Muscle layer of duodenum (tissue), 2 donors: ENCODE measurements at regions not wholly inside any gene's neighbourhood (a gene's known extent, or its start where the extent isn't known, plus 50 kb on each side); places are given as distances from the start of the nearest gene placed in this dataset.

Experiments
- H3K27ac ChIP-seq: one replicate; pipeline ENCODE4 v1.7.0; 2013; ENCODE audit warnings: mild to moderate bottlenecking, low read length
- H3K27me3 ChIP-seq: one replicate; pipeline ENCODE4 v1.7.0; 2013; ENCODE audit warnings: low read depth, mild to moderate bottlenecking, control low read depth, low read length
- H3K36me3 ChIP-seq, 2 donors: one replicate each; pipeline ENCODE4 v1.7.0; 2013; ENCODE audit warnings: low read length in 2 of 2, control low read depth in 1 of 2, mild to moderate bottlenecking in 1 of 2; ENCODE audit not compliant: insufficient read depth in 2 of 2, control insufficient read depth in 1 of 2
- H3K4me1 ChIP-seq, 2 donors: one replicate each; pipeline ENCODE4 v1.7.0; 2013; ENCODE audit warnings: low read length in 2 of 2, mild to moderate bottlenecking in 2 of 2, control low read depth in 1 of 2, moderate library complexity in 1 of 2; ENCODE audit not compliant: insufficient read depth in 2 of 2, control insufficient read depth in 1 of 2
- H3K4me3 ChIP-seq, 2 donors: one replicate each; pipeline ENCODE4 v1.7.0; 2013; ENCODE audit warnings: low read length in 2 of 2, low read depth in 1 of 2, mild to moderate bottlenecking in 1 of 2
- H3K9me3 ChIP-seq, 2 donors: one replicate each; pipeline ENCODE4 v1.7.0; 2013; ENCODE audit warnings: low read length in 2 of 2, control low read depth in 1 of 2, mild to moderate bottlenecking in 1 of 2; ENCODE audit not compliant: control insufficient read depth in 1 of 2
- donor health status: healthy.

DNA sequence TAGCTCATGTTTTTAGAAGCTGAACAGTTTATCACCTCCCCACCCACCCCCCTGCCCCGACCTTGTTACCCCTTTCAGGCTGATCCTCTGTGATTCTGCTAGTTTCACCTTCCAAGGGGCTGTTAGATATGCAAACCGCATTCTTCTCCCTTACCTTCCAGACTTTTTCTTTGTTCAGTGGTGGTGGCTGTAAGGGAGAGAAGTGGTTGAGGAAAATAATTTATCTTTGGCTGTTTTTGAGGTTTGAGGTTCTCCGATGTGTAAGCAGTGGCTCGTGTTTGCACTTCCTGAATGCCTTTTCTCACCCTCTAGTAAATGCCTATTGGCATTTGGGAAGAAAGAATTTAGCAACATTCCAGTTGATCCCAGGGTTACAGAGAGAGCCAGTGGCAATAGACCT is 69.4 kb upstream of the KCNG1 start:
- no peaks in the 10 kb centered on the region for H3K9me3 ChIP-seq
- H3K27ac ChIP-seq, result no peak overlapping the region
- H3K4me3 ChIP-seq, result no peak overlapping the region
- H3K27me3 ChIP-seq, result peaks cover 14% of the 10 kb centered on the region
- no peaks in the 10 kb centered on the region for H3K36me3 ChIP-seq
- no peaks in the 10 kb centered on the region for H3K4me1 ChIP-seq

GRCh38 chr20:51091406-51092195 is 68.7 kb upstream of the KCNG1 start:
- no peaks in the 10 kb centered on the region for H3K9me3 ChIP-seq
- peaks cover 14% of the 10 kb centered on the region for H3K27me3 ChIP-seq
- H3K4me3 ChIP-seq, result no peak overlapping the region
- no peaks in the 10 kb centered on the region for H3K4me1 ChIP-seq
- no peak overlapping the region for H3K27ac ChIP-seq
- no peaks in the 10 kb centered on the region for H3K36me3 ChIP-seq

- Histone ChIP-seq H3K4me3 (no peak overlapping the region), H3K4me1 (no peaks in the 10 kb centered on the region), H3K36me3 (no peaks in the 10 kb centered on the region), H3K9me3 (no peaks in the 10 kb centered on the region), H3K27ac (no peak overlapping the region), H3K27me3 (peaks cover 14% of the 10 kb centered on the region)
These were observed 66.9 kb upstream of the KCNG1 start for GRCh38 chr20:51089840-51090239.

DNA sequence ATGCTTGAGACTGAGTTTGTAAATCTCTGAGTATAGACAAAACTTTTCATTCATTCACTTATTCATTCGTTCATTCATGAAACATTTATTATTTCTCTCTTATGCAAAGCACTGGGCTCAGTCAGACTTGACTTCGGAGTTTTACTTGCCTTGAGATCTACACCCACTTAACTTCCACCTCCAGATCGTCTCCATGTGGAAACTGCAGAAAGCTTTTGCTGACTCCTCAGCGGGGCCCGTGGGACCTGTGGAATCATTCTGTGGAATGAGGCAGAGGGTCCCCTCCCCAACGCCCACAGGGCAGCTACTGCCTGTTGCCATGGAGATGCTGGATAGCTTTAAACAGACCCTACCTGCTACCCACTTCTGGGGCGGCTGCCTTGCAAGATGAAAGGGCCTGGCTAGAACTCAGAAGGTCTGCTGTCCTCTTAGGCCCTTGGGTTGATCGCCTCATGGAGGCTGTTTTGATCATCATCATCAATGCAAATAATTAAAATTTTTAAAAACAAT is 66.4 kb upstream of the KCNG1 start:
- Histone ChIP-seq H3K4me3 (no peak overlapping the region), H3K4me1 (no peaks in the 10 kb centered on the region), H3K27ac (no peak overlapping the region), H3K36me3 (no peaks in the 10 kb centered on the region), H3K27me3 (peaks cover 14% of the 10 kb centered on the region), H3K9me3 (no peaks in the 10 kb centered on the region)

DNA sequence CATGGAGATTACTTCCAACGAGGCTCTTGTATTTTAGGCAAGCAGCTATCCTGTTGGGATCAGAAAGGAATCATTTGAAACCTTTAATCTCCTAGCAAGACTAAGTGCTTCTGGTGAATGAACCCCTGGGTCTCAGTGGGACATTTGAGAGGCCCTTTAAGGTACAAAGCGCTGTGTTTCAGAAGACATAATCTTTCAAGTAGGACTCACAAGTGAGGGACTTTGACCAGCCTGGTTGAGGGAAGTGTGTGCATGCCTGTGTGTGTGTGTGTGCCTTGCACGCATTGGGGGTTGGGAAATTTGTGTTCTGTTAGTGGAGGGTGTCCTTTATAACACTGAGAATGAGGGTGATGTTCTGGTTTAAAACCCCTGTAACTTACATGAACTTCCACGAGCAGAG is 64.4 kb upstream of the KCNG1 start:
- no peaks in the 10 kb centered on the region for H3K4me1 ChIP-seq
- H3K27me3 ChIP-seq, result peaks cover 9% of the 10 kb centered on the region
- H3K27ac ChIP-seq, result no peak overlapping the region
- H3K9me3 ChIP-seq, result no peaks in the 10 kb centered on the region
- no peak overlapping the region for H3K4me3 ChIP-seq
- no peaks in the 10 kb centered on the region for H3K36me3 ChIP-seq

DNA sequence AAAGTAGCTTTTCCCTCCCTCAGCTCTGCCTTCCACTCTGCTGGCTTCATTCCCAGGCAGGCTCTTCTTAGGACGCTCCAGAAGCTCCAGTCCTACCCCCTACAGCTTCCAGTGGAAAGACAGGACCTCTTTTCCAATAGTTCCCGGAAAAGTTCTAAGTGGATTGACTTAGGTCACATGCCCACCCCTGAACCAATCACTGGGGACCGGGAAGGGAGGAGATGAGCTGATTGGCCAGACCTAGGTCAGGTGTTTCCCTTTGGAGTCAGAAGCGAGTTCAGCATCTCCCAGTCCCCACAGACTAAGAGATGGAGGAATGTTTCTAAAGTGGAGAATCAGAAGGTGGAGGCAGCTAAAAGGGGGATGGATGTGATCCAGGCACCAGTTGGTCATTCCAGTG is 62.9 kb upstream of the KCNG1 start:
- H3K4me3 ChIP-seq, result no peak overlapping the region
- H3K4me1 ChIP-seq, result no peaks in the 10 kb centered on the region
- H3K27ac ChIP-seq, result no peak overlapping the region
- H3K36me3 ChIP-seq, result no peaks in the 10 kb centered on the region
- H3K27me3 ChIP-seq, result no peaks in the 10 kb centered on the region
- no peaks in the 10 kb centered on the region for H3K9me3 ChIP-seq

- Histone ChIP-seq H3K36me3 (no peaks in the 10 kb centered on the region), H3K9me3 (no peaks in the 10 kb centered on the region), H3K4me3 (no peak overlapping the region), H3K27ac (no peak overlapping the region), H3K4me1 (peaks cover 0 to 5% of the 10 kb centered on the region in 2 donors), H3K27me3 (no peaks in the 10 kb centered on the region)
These were observed 61.9 kb upstream of the KCNG1 start for GRCh38 chr20:51084593-51085377.

- H3K4me1 ChIP-seq, result peaks cover 0 to 5% of the 10 kb centered on the region in 2 donors
- H3K27me3 ChIP-seq, result no peaks in the 10 kb centered on the region
- H3K27ac ChIP-seq, result no peak overlapping the region
- H3K36me3 ChIP-seq, result no peaks in the 10 kb centered on the region
- H3K9me3 ChIP-seq, result no peaks in the 10 kb centered on the region
- H3K4me3 ChIP-seq, result no peak overlapping the region
These were observed 60.5 kb upstream of the KCNG1 start for GRCh38 chr20:51083447-51083846.

- no peak overlapping the region for H3K27ac ChIP-seq
- H3K4me1 ChIP-seq, result peaks cover 0 to 5% of the 10 kb centered on the region in 2 donors
- no peaks in the 10 kb centered on the region for H3K36me3 ChIP-seq
- H3K9me3 ChIP-seq, result no peaks in the 10 kb centered on the region
- H3K4me3 ChIP-seq, result no peak overlapping the region
- no peaks in the 10 kb centered on the region for H3K27me3 ChIP-seq
These were observed 60.1 kb upstream of the KCNG1 start for GRCh38 chr20:51082988-51083387.

DNA sequence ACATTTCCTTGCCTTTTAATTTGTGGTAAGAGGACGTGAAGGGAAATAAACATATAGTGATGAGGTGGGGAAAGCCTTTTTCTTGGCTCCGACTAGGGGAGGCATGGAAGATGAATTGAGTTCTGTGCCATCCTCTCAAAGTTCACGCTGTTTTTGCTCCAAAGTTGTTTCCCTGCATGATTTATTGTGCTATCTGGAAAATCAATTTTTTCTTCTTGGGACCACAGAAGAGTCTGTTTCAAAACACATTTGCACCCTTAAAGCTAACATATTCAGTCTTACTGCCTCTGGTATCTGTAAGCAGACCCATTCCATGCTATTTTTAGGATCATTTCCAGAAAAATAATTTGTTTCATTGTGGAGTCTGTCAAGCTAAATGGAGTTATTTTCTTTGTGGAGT is 57.6 kb upstream of the KCNG1 start:
- Histone ChIP-seq H3K4me3 (no peak overlapping the region), H3K27ac (no peak overlapping the region), H3K4me1 (peaks cover 3 to 16% of the 10 kb centered on the region in 2 donors), H3K36me3 (no peaks in the 10 kb centered on the region), H3K9me3 (no peaks in the 10 kb centered on the region), H3K27me3 (no peaks in the 10 kb centered on the region)

GRCh38 chr20:51079488-51079887 is 56.6 kb upstream of the KCNG1 start:
- H3K27me3 ChIP-seq, result no peaks in the 10 kb centered on the region
- H3K4me3 ChIP-seq, result no peak overlapping the region
- H3K27ac ChIP-seq, result no peak overlapping the region
- H3K9me3 ChIP-seq, result no peaks in the 10 kb centered on the region
- H3K36me3 ChIP-seq, result no peaks in the 10 kb centered on the region
- peaks cover 3 to 16% of the 10 kb centered on the region in 2 donors for H3K4me1 ChIP-seq
